ENCODE measurements at regions not wholly inside any gene's neighbourhood (a gene's known extent, or its start where the extent isn't known, plus 50 kb on each side); places are given as distances from the start of the nearest gene placed in this dataset.
"Not testable (repeated sequence)": the region's sequence is repeated elsewhere in the genome, so short reads cannot be mapped to it uniquely, and the experiment has no call there.

DNA sequence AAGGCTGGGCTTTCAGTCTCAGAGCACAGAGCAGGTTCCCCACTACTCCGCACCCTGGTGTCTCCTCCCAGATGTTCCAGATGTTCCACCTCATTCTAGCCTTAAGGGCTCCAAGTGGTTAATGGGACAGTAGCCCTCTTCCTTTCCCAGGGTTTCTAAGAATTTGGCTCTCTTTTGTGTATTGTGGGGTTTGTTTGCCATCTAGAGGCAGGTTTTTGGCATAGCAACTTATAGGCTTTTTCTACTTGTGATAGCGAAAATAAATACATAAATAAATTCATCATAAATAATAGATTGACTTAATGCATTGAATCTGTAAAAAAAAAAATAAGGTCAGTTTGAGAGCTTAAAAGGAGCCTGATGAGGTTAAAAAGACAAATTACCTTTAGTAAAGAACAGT lies 86.1 kb upstream of the XKR3 start:
- H3K9me3 Mint-ChIP-seq; DNase-seq; H3K4me3 Mint-ChIP-seq; H3K4me1 Mint-ChIP-seq; intact Hi-C loops (cut with micrococcal nuclease); H3K27ac Mint-ChIP-seq; H3K36me3 Mint-ChIP-seq (ENCODE audit: low read depth): not testable (repeated sequence)
- peaks cover 11% of the 10 kb centered on the region for H3K27me3 Mint-ChIP-seq

DNA sequence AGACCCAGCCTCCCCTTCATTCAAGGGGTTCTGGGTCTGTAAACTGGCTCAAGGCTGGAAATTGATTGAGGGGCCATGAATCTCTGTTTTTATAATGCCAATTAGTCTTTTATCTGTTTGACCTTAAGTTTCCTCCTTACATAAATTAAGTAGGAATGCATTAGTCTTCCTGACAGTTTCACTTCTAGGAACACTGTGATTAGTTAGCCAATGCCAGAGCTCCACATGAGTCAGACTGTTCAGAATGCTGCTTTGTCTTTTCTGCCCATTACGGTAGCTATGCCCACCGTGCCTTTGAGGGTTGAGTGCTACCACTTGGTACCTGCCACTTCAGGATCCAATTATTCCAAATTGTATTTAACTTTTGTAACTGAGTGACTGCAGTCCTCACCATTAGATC lies 76.8 kb upstream of the XKR3 start:
- intact Hi-C loops (cut with micrococcal nuclease); H3K36me3 Mint-ChIP-seq (ENCODE audit: low read depth); DNase-seq; H3K27me3 Mint-ChIP-seq; H3K9me3 Mint-ChIP-seq; H3K4me3 Mint-ChIP-seq; H3K4me1 Mint-ChIP-seq; H3K27ac Mint-ChIP-seq: not testable (repeated sequence)

DNA sequence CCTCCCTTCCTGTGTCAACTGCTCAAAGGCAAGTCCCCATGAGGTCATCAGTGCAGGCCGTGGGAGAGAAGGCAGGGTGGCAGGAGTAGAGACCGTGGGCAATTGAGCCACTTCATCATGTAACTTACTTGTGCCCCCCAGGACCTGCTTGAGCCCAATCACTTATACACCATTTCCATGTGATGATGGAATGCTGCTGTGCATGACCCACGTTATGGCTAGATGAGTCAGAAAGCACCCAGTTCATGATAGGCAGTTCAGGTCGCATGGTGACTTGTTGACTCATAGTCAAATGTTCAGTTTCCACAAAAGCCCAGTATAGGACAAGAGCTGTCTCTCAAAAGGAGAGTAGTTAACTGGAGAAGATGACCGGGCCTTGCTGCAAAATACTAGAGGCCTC lies 76.4 kb upstream of the XKR3 start:
- H3K36me3 Mint-ChIP-seq (ENCODE audit: low read depth); H3K27ac Mint-ChIP-seq; intact Hi-C loops (cut with micrococcal nuclease); H3K4me1 Mint-ChIP-seq; H3K9me3 Mint-ChIP-seq; DNase-seq; H3K4me3 Mint-ChIP-seq; H3K27me3 Mint-ChIP-seq: not testable (repeated sequence)

DNA sequence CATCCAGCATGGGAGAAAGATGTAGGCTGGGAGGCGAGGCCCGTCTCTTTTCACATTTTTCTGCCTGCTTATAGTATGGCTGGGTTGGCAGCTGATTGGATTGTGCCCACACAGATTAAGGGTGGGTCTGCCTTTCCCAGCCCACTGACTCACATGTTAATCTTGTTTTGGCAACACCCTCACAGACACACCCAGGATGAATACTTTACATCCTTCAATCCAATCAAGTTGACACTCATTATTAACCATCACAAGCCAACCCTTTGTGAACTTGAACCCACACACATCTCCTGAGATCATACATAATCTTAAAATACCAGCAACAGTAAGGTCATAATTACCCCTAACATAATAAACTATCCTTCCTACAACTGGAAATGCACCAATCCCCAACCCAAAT lies 74.1 kb upstream of the XKR3 start:
- H3K4me3 Mint-ChIP-seq; H3K36me3 Mint-ChIP-seq (ENCODE audit: low read depth); H3K4me1 Mint-ChIP-seq; H3K27me3 Mint-ChIP-seq; H3K27ac Mint-ChIP-seq; DNase-seq; H3K9me3 Mint-ChIP-seq: not testable (repeated sequence)
- intact Hi-C loops (cut with micrococcal nuclease): loop anchor here (10.0 kb wide), 1 partner anchor 125 kb away; no protein-coding TSS in a partner anchor

DNA sequence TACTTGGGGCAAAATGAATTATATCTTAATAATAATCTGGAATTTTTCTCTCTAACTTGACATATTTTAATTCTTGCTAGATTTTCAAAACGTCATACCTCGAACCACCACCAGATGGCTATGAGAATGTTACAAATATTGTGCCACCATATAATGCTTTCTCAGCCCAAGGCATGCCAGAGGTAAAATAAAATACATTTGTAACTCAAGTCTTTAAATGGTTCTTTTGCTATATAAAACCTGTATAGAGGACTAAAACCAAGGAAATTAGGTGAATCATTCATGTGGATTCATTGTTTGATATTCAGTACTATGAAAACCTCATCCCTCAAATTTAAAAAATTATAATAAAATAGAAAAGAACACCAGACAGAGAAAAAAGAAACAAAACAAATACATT lies 72.2 kb upstream of the XKR3 start:
- not testable (repeated sequence) for H3K4me1 Mint-ChIP-seq; H3K27ac Mint-ChIP-seq; H3K9me3 Mint-ChIP-seq; H3K4me3 Mint-ChIP-seq; H3K36me3 Mint-ChIP-seq (ENCODE audit: low read depth); H3K27me3 Mint-ChIP-seq; DNase-seq
- intact Hi-C loops (cut with micrococcal nuclease): loop anchor here (10.0 kb wide), 1 partner anchor 123 kb away; no protein-coding TSS in a partner anchor

DNA sequence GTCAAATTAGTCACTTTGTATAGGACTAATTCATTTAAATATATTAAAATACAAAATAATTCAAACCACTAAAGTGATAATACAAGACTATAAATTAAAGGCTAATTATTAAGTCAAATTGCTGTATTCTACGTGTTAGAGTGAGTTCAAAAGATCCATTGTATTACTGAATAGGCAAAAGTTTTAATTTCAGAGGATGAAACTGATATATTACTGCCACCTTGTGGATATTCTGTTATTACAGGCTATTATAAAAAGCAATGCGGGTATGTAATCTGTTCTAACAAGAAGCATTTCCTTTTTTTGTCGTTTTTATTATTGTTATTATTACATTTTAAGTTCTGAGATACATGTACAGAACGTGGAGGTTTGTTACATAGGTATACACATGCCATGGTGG lies 66.7 kb upstream of the XKR3 start:
- H3K9me3 Mint-ChIP-seq; H3K27me3 Mint-ChIP-seq; H3K27ac Mint-ChIP-seq; DNase-seq; H3K36me3 Mint-ChIP-seq (ENCODE audit: low read depth); H3K4me1 Mint-ChIP-seq; H3K4me3 Mint-ChIP-seq: not testable (repeated sequence)
- intact Hi-C loops (cut with micrococcal nuclease): loop anchor here (10.0 kb wide), 1 partner anchor 117 kb away; no protein-coding TSS in a partner anchor

DNA sequence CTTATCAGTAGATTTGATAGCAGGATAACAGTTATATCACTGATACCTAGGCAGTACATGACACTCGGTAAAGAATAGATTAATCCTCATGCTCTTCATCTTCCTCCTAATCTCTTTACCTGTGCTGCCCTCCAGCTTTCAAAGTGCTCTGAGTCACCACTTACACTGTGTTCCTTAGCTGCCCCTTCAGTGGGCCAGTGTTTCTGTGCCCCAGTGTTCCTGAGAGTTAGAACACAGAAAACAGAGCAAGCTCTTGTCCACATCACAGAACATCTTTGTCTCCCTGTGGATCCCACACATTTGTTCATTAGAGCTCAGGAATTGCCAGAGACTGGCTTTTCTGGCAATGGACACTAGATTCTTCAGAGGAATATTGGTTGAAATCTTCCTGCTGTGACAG lies 51.1 kb upstream of the XKR3 start:
- H3K4me3 Mint-ChIP-seq; intact Hi-C loops (cut with micrococcal nuclease); H3K9me3 Mint-ChIP-seq; H3K27ac Mint-ChIP-seq; H3K36me3 Mint-ChIP-seq (ENCODE audit: low read depth); DNase-seq; H3K27me3 Mint-ChIP-seq: not testable (repeated sequence)
- H3K4me1 Mint-ChIP-seq: peaks cover 10% of the 10 kb centered on the region
